T-cell (primary cell): ENCODE measurements at regions not wholly inside any gene's neighbourhood (a gene's known extent, or its start where the extent isn't known, plus 50 kb on each side); places are given as distances from the start of the nearest gene placed in this dataset.

Experiments
- ATAC-seq, 4 experiments: fragments of 200-7000 bp in 3 of 4; fragments of 150-1000 bp in 1 of 4; cut with Tn5 transposase; replicated peaks in 1 of 4; 1 replicate in 3 of 4; 2 replicates in 1 of 4; pipeline ENCODE4 v1.10.0; 2021; ENCODE audit warnings: moderate library complexity in 3 of 4, mild to moderate bottlenecking in 2 of 4, moderate number of reproducible peaks in 1 of 4
- CTCF ChIA-PET, 2 donors: fragments of 300-600 bp; sonication (Branson Sonifier 250); formaldehyde crosslinking; loops; one replicate each; lab custom pipeline; 2022; ENCODE audit warnings: antibody characterized with exemption in 2 of 2; lab: Charles Lee
- POLR2A ChIA-PET, 2 donors: fragments of 300-600 bp; sonication (Branson Sonifier 250); formaldehyde crosslinking; loops; one replicate each; lab custom pipeline; 2022; ENCODE audit warnings: antibody characterized with exemption in 2 of 2; lab: Charles Lee
- DNase-seq, 35 experiments: peaks; one replicate each; pipeline versions ENCODE4 v3.0.0 to v3.0.0-alpha.2; 2013 to 2023
- H3K27ac ChIP-seq: one replicate; pipeline ENCODE4 v1.5.1; 2013; ENCODE audit warnings: low read length
- H3K27me3 ChIP-seq, 2 experiments: replicated peaks in 1 of 2; 1 replicate in 1 of 2; 2 replicates in 1 of 2; pipeline versions ENCODE4 v1.6.1 to v1.7.0; 2013; ENCODE audit warnings: low read length in 1 of 2, mixed read lengths in 1 of 2; ENCODE audit not compliant: control insufficient read depth in 2 of 2, insufficient read depth in 2 of 2; ENCODE audit errors: extremely low read depth in 1 of 2
- H3K36me3 ChIP-seq, 2 donors: 1 replicate in 1 of 2; 2 replicates in 1 of 2; pipeline versions ENCODE4 v1.6.1 to v1.7.0; 2013; ENCODE audit warnings: low read length in 1 of 2; ENCODE audit not compliant: control insufficient read depth in 2 of 2, insufficient read depth in 1 of 2; ENCODE audit errors: extremely low read depth in 1 of 2
- H3K4me1 ChIP-seq, 2 experiments: 1 replicate in 1 of 2; 2 replicates in 1 of 2; pipeline versions ENCODE4 v1.6.1 to v1.7.0; 2013; ENCODE audit warnings: low read length in 2 of 2, mixed read lengths in 1 of 2; ENCODE audit not compliant: insufficient read depth in 2 of 2, control insufficient read depth in 1 of 2; ENCODE audit errors: extremely low read depth in 1 of 2
- H3K4me3 ChIP-seq, 2 donors: 1 replicate in 1 of 2; 2 replicates in 1 of 2; pipeline versions ENCODE4 v1.5.1 to v1.7.0; 2013; ENCODE audit warnings: mild to moderate bottlenecking in 2 of 2, low read length in 1 of 2, moderate library complexity in 1 of 2; ENCODE audit not compliant: control insufficient read depth in 1 of 2; ENCODE audit errors: extremely low read depth in 1 of 2
- H3K9me3 ChIP-seq: 2 replicates; pipeline ENCODE4 v1.7.0; 2013
- H3K27ac Mint-ChIP-seq, 2 donors: one replicate each; pipeline ENCODE4 v1.8.0; 2020 to 2021; ENCODE audit warnings: mild to moderate bottlenecking in 2 of 2, mixed read lengths in 2 of 2
- H3K27me3 Mint-ChIP-seq, 2 donors: one replicate each; pipeline ENCODE4 v1.8.0; 2021 to 2022; ENCODE audit warnings: mixed read lengths in 2 of 2
- H3K36me3 Mint-ChIP-seq: one replicate; pipeline ENCODE4 v1.8.0; 2021; ENCODE audit warnings: mixed read lengths
- H3K4me1 Mint-ChIP-seq, 3 donors: one replicate each; pipeline ENCODE4 v1.8.0; 2020 to 2022; ENCODE audit warnings: mixed read lengths in 3 of 3, mild to moderate bottlenecking in 1 of 3
- H3K4me3 Mint-ChIP-seq, 3 donors: one replicate each; pipeline ENCODE4 v1.8.0; 2020 to 2022; ENCODE audit warnings: mild to moderate bottlenecking in 3 of 3, mixed read lengths in 3 of 3, moderate library complexity in 3 of 3
- H3K9me3 Mint-ChIP-seq, 3 donors: one replicate each; pipeline ENCODE4 v1.8.0; 2020 to 2022; ENCODE audit warnings: mixed read lengths in 3 of 3
- WGBS: methylation state at CpG from one replicate; pipeline ENCODE4 v1.1.5; 2013; ENCODE audit warnings: missing lambda C conversion rate; ENCODE audit not compliant: insufficient coverage; 5-methylcytosine and 5-hydroxymethylcytosine counted together

DNA sequence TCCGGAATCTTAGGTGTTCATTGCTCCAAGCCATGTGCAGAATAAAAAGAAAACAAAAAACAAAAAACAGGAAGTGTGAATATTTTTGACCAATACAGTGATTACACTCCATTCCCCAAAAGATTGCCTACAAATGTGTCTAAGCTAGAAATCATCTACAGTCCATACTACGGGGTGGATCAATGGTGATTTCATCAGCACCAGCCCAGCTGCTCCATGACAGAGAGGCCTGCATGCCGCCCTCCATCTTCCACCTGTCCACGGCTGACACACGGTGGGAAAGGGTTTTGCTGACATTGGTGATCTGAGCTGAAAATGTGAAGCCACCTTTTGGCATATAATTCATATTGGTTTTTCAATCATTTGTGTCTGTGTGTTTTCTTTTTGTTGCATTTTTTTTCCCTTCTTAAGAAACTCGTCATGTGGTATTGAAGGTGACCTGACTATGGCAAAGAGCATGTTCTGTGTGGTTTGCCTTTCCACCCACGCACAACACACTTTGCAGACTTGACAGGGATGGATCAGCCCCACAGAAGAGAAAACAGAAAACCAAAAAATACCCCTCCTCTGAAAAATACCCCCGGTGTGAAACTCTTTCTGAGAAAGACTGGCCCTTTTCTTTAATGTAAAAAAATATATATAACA is 533.1 kb downstream of the RNF144A start:
- H3K36me3 Mint-ChIP-seq, result no peaks in the 10 kb centered on the region
- Histone ChIP-seq H3K4me3 (no peak overlapping the region), H3K27ac (peak overlapping the region; percentile 67), H3K4me1 (peaks cover 54 to 63% of the 10 kb centered on the region in 2 experiments), H3K9me3 (no peaks in the 10 kb centered on the region), H3K36me3 (no peaks in the 10 kb centered on the region), H3K27me3 (no peaks in the 10 kb centered on the region)
- ATAC-seq (peak; percentile 67 to 93 (median 70)), DNase-seq (peak in 28 of 35 experiments; percentile 29 to 83 (median 53))
- peak overlapping the region; percentile 97 to 99 for H3K27ac Mint-ChIP-seq
- H3K4me1 Mint-ChIP-seq, result peaks cover 72 to 83% (median 73%) of the 10 kb centered on the region in 3 donors
- ChIA-PET CTCF (interaction anchor here in 1 of 2 donors (1.3 kb wide), 1 partner anchor 10 kb away, joined by 3 read pairs; no protein-coding TSS in a partner anchor), POLR2A (no interaction called here)
- peak overlapping the region; percentile 45 to 61 (median 51) for H3K4me3 Mint-ChIP-seq
- H3K27me3 Mint-ChIP-seq, result no peaks in the 10 kb centered on the region
- H3K9me3 Mint-ChIP-seq, result no peaks in the 10 kb centered on the region
- WGBS, result no CpG with 5 or more reads among the region's 8 CpGs

DNA sequence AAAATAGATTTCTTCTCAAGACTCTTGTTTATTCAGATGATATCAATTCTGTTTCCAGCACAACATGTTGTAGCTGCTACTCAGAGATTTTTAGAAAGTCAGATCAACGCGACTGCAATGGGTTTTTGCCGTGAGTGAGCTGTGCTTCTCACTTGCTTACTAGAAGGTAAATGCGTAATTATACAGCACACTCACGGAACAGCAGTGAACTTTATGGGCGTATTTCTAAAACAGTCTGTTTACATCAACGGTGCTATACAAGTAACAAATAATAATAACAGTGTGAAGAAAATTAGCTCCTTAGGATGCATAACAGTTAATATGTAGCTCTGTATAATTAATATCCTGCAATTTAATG is 533.6 kb downstream of the RNF144A start:
- Mint-ChIP-seq H3K27me3 (no peaks in the 10 kb centered on the region), H3K36me3 (no peaks in the 10 kb centered on the region), H3K4me3 (peak overlapping the region in 1 of 3 donors; percentile 61), H3K4me1 (peaks cover 70 to 78% (median 70%) of the 10 kb centered on the region in 3 donors), H3K27ac (peak overlapping the region; percentile 97 to 99), H3K9me3 (no peaks in the 10 kb centered on the region)
- POLR2A ChIA-PET, result interaction anchor here in 1 of 2 donors (1.2 kb wide), 1 partner anchor 11 kb away, joined by 4 read pairs; no protein-coding TSS in a partner anchor
- Histone ChIP-seq H3K4me1 (peaks cover 54 to 63% of the 10 kb centered on the region in 2 experiments), H3K27me3 (no peaks in the 10 kb centered on the region), H3K9me3 (no peaks in the 10 kb centered on the region), H3K4me3 (no peak overlapping the region), H3K36me3 (no peaks in the 10 kb centered on the region), H3K27ac (peak overlapping the region; percentile 67)
- WGBS, result 0% methylated on average over 2 of the region's 7 CpGs
- ATAC-seq, result peak; percentile 49 to 63 (median 59)
- CTCF ChIA-PET, result interaction anchor here in 1 of 2 donors (1.3 kb wide), 1 partner anchor 10 kb away, joined by 3 read pairs; no protein-coding TSS in a partner anchor
- DNase-seq, result peak in 12 of 35 experiments; percentile 15 to 69 (median 37)

DNA sequence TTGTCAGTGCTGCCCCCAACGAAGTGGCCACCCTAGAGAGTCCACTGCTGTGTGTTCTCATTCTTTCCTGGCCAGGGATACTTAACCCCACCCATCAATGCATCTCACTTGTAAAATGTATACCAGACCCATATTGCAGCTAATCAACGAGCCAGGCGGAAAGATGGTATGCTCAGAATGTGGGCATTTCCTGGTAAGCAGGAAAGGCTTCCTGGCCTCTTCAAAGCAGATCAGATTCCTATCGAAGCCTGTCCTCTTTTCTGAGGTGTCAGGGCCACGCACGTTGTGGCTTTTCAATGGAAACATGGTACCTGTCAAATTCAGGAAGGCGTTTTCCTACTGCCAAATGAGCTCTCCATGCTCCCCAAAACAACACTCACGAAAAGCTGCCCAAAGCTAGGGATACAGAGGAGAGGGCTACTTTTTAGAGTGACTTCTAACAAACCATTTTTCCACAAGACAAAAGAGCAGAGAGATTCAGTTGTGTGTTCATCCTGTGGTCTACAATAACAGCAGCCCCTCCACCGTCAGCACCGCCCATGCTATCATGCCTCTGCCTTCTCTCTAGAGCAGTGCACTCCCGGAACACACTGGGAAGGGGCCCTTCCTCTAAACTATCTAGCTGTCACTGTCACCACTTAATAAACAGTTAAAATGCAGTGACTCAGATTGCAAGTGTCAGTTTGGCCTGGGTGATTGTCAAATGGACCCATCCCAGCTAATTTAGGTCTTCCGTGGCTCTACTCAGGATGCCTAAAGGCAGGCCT is 535.1 kb downstream of the RNF144A start:
- ATAC-seq (peak in 3 of 4 experiments; percentile 15 to 53 (median 49)), DNase-seq (peak in 3 of 35 experiments; percentile 21 to 45 (median 22))
- WGBS, result 24% methylated on average over 7 of the region's 12 CpGs
- H3K27me3 Mint-ChIP-seq, result no peaks in the 10 kb centered on the region
- H3K9me3 ChIP-seq, result no peaks in the 10 kb centered on the region
- peak overlapping the region; percentile 97 to 99 for H3K27ac Mint-ChIP-seq
- H3K9me3 Mint-ChIP-seq, result no peaks in the 10 kb centered on the region
- no peaks in the 10 kb centered on the region for H3K36me3 Mint-ChIP-seq
- ChIA-PET POLR2A (no interaction called here), CTCF (interaction anchor here in 1 of 2 donors (1.0 kb wide), 1 partner anchor 219 kb away, joined by 3 read pairs; no protein-coding TSS in a partner anchor)
- H3K4me3 ChIP-seq, result no peak overlapping the region
- H3K4me1 Mint-ChIP-seq, result peaks cover 70 to 73% (median 70%) of the 10 kb centered on the region in 3 donors
- no peaks in the 10 kb centered on the region for H3K36me3 ChIP-seq
- peak overlapping the region in 2 of 3 donors; percentile 32 to 61 for H3K4me3 Mint-ChIP-seq
- H3K4me1 ChIP-seq, result peaks cover 54 to 63% of the 10 kb centered on the region in 2 experiments
- no peaks in the 10 kb centered on the region for H3K27me3 ChIP-seq
- peak overlapping the region; percentile 67 for H3K27ac ChIP-seq

DNA sequence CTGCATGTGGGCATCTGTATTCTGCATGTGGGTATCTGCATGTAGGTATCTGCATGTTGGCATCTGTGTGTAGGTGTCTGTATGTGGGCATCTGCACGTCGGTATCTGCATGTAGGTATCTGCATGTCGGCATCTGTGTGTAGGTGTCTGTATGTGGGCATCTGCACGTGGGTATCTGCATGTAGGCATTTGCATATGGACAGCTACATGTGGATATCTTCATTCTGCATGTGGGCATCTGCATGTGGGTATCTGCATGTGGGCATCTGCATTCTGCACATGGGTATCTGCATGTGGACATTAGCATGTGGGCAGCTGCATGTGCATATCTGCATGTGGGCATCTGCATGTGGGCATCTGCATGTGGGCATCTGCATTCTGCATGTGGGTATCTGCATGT is 537.4 kb downstream of the RNF144A start:
- H3K4me3 Mint-ChIP-seq, result peak overlapping the region in 1 of 3 donors; percentile 61
- H3K4me1 Mint-ChIP-seq, result peaks cover 58 to 64% (median 58%) of the 10 kb centered on the region in 3 donors
- Histone ChIP-seq H3K4me3 (no peak overlapping the region), H3K9me3 (no peaks in the 10 kb centered on the region), H3K27me3 (no peaks in the 10 kb centered on the region), H3K4me1 (peaks cover 45 to 51% of the 10 kb centered on the region in 2 experiments), H3K36me3 (no peaks in the 10 kb centered on the region), H3K27ac (no peak overlapping the region)
- no peaks in the 10 kb centered on the region for H3K36me3 Mint-ChIP-seq
- WGBS, result 51% methylated on average over 4 of the region's 4 CpGs
- peak overlapping the region; percentile 97 to 99 for H3K27ac Mint-ChIP-seq
- no peaks in the 10 kb centered on the region for H3K27me3 Mint-ChIP-seq
- DNase-seq, result no peak
- POLR2A ChIA-PET, result no interaction called here
- ATAC-seq, result no peak
- H3K9me3 Mint-ChIP-seq, result no peaks in the 10 kb centered on the region
- CTCF ChIA-PET, result no interaction called here

DNA sequence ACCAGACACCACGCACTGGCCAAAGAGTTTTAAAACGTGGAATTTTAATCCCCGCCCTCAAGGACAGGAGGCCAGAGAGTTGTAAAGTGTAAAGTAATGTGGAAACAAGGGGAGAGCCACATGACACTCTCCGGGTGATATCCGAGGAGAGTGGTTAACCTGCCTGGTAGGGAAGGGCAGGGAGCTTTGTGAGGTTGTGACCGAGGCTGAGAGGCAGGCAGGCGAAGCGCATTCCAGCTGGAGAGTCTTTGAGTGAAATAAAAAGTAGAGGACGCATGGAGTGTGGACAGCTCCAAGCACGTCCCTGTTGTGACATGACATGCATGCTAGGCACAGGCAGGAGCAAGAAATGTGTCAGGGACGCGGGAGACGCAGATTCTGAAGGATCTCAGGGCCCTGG is 539.5 kb downstream of the RNF144A start:
- peaks cover 30 to 32% of the 10 kb centered on the region in 2 experiments for H3K4me1 ChIP-seq
- Mint-ChIP-seq H3K36me3 (no peaks in the 10 kb centered on the region), H3K4me3 (no peak overlapping the region), H3K9me3 (no peaks in the 10 kb centered on the region), H3K27ac (no peak overlapping the region), H3K4me1 (peaks cover 39 to 50% (median 43%) of the 10 kb centered on the region in 3 donors), H3K27me3 (no peaks in the 10 kb centered on the region)
- 96% methylated on average over 11 of the region's 13 CpGs for WGBS
- no peaks in the 10 kb centered on the region for H3K9me3 ChIP-seq
- H3K27me3 ChIP-seq, result no peaks in the 10 kb centered on the region
- DNase-seq (no peak), ATAC-seq (no peak)
- no peak overlapping the region for H3K27ac ChIP-seq
- H3K36me3 ChIP-seq, result no peaks in the 10 kb centered on the region
- ChIA-PET CTCF (no interaction called here), POLR2A (no interaction called here)
- no peak overlapping the region for H3K4me3 ChIP-seq

DNA sequence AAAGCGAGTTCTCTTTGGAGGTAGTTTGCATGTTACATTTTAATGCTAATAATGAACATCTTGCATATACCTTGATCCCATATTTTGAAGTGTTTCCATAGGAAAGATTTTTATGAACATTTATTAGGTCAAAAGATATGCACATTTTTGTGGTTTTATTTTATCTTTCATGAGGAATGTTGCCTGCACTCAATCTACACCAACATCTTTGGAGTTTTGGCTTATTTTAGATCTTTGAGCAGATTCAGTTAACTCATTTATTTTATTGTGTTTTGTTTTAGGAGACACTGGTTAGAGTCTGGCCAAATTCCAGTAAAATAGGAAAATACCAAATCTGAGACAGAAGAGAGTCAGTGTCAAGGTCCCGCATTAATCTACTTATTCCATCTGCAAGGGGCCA is 540.9 kb downstream of the RNF144A start:
- no peaks in the 10 kb centered on the region for H3K36me3 Mint-ChIP-seq
- no peak for DNase-seq
- H3K4me1 Mint-ChIP-seq, result peaks cover 26 to 37% (median 30%) of the 10 kb centered on the region in 3 donors
- Histone ChIP-seq H3K4me1 (peaks cover 17 to 19% of the 10 kb centered on the region in 2 experiments), H3K36me3 (no peaks in the 10 kb centered on the region), H3K9me3 (no peaks in the 10 kb centered on the region), H3K27ac (no peak overlapping the region), H3K27me3 (no peaks in the 10 kb centered on the region), H3K4me3 (no peak overlapping the region)
- POLR2A ChIA-PET, result no interaction called here
- CTCF ChIA-PET, result no interaction called here
- no peak overlapping the region for H3K4me3 Mint-ChIP-seq
- WGBS, result no CpG with 5 or more reads among the region's 2 CpGs
- no peak overlapping the region for H3K27ac Mint-ChIP-seq
- H3K9me3 Mint-ChIP-seq, result no peaks in the 10 kb centered on the region
- ATAC-seq, result no peak
- H3K27me3 Mint-ChIP-seq, result no peaks in the 10 kb centered on the region
